Activated CD4-positive, alpha-beta T cell treated with anti-CD3 and anti-CD28 coated beads, Interleukin-2, amount 10 ng/mL, durations not matched to agents 7 days and 5 days (primary cell): ENCODE measurements at regions not wholly inside any gene's neighbourhood (a gene's known extent, or its start where the extent isn't known, plus 50 kb on each side); places are given as distances from the start of the nearest gene placed in this dataset.

ENCODE experiments used
- CTCF ChIA-PET: fragments of 350-600 bp; sonication (Branson Sonifier 250); formaldehyde crosslinking; loops from one replicate; lab custom pipeline; 2021; ENCODE audit warnings: antibody characterized with exemption; lab: Charles Lee
- POLR2A ChIA-PET: fragments of 350-600 bp; sonication (Branson Sonifier 250); formaldehyde crosslinking; loops from one replicate; lab custom pipeline; 2021; ENCODE audit warnings: antibody characterized with exemption; lab: Charles Lee
- DNase-seq: peaks from one replicate; pipeline ENCODE4 v3.0.0-alpha.2; 2020
- H3K27ac Mint-ChIP-seq: one replicate; pipeline ENCODE4 v1.8.0; 2021; ENCODE audit warnings: mild to moderate bottlenecking, moderate library complexity, mixed read lengths
- H3K27me3 Mint-ChIP-seq: one replicate; pipeline ENCODE4 v1.8.0; 2021; ENCODE audit warnings: mixed read lengths
- H3K36me3 Mint-ChIP-seq: one replicate; pipeline ENCODE4 v1.8.0; 2021; ENCODE audit warnings: low read depth, mixed read lengths
- H3K4me1 Mint-ChIP-seq: one replicate; pipeline ENCODE4 v1.8.0; 2021; ENCODE audit warnings: mixed read lengths
- H3K4me3 Mint-ChIP-seq: one replicate; pipeline ENCODE4 v1.8.0; 2021; ENCODE audit warnings: mild to moderate bottlenecking, moderate library complexity, mixed read lengths
- H3K9me3 Mint-ChIP-seq: one replicate; pipeline ENCODE4 v1.8.0; 2021; ENCODE audit warnings: mixed read lengths

GRCh38 chr1:98045767-98046641 is 125.2 kb upstream of the DPYD start:
- no peaks in the 10 kb centered on the region for H3K9me3 Mint-ChIP-seq
- CTCF ChIA-PET, result interaction anchor here (0.6 kb wide), 1 partner anchor 181 kb away, joined by 6 read pairs; no protein-coding TSS in a partner anchor

GRCh38 chr1:98045211-98045766 is 124.5 kb upstream of the DPYD start:
- no peaks in the 10 kb centered on the region for H3K9me3 Mint-ChIP-seq
- DNase-seq, result no peak
- H3K27ac Mint-ChIP-seq, result no peak overlapping the region
- peak overlapping the region; percentile 73 for H3K4me3 Mint-ChIP-seq
- peaks cover 73% of the 10 kb centered on the region for H3K27me3 Mint-ChIP-seq
- ChIA-PET POLR2A (no interaction called here), CTCF (interaction anchor here (0.6 kb wide), 1 partner anchor 181 kb away, joined by 6 read pairs; no protein-coding TSS in a partner anchor)
- H3K36me3 Mint-ChIP-seq, result peaks cover 1% of the 10 kb centered on the region
- H3K4me1 Mint-ChIP-seq, result peaks cover 35% of the 10 kb centered on the region

More at GRCh38 chr1:98045767-98046641, 125.2 kb upstream of the DPYD start:
- Mint-ChIP-seq H3K27ac (no peak overlapping the region), H3K36me3 (peaks cover 1% of the 10 kb centered on the region), H3K27me3 (peaks cover 74% of the 10 kb centered on the region), H3K4me1 (peaks cover 35% of the 10 kb centered on the region), H3K4me3 (peak overlapping the region; percentile 73)
- no peak for DNase-seq
- POLR2A ChIA-PET, result no interaction called here

- CTCF ChIA-PET, result no interaction called here
Observed at GRCh38 chr1:98044766-98045165, 123.9 kb upstream of the DPYD start.

GRCh38 chr1:98044071-98044697 is 123.3 kb upstream of the DPYD start:
- POLR2A ChIA-PET, result no interaction called here
- Mint-ChIP-seq H3K27me3 (peaks cover 62% of the 10 kb centered on the region), H3K4me1 (peaks cover 30% of the 10 kb centered on the region), H3K9me3 (no peaks in the 10 kb centered on the region), H3K36me3 (peaks cover 1% of the 10 kb centered on the region), H3K4me3 (peak overlapping the region; percentile 42), H3K27ac (no peak overlapping the region)
- no peak for DNase-seq
- CTCF ChIA-PET, result interaction anchor here (0.8 kb wide), 1 partner anchor 424 kb away, joined by 3 read pairs; no protein-coding TSS in a partner anchor

More at GRCh38 chr1:98044766-98045165, 123.9 kb upstream of the DPYD start:
- H3K9me3 Mint-ChIP-seq, result no peaks in the 10 kb centered on the region
- peak overlapping the region; percentile 68 for H3K4me3 Mint-ChIP-seq
- POLR2A ChIA-PET, result no interaction called here
- H3K27me3 Mint-ChIP-seq, result peaks cover 68% of the 10 kb centered on the region
- DNase-seq, result no peak
- no peak overlapping the region for H3K27ac Mint-ChIP-seq
- H3K4me1 Mint-ChIP-seq, result peaks cover 35% of the 10 kb centered on the region
- peaks cover 1% of the 10 kb centered on the region for H3K36me3 Mint-ChIP-seq

- Mint-ChIP-seq H3K4me3 (no peak overlapping the region), H3K36me3 (no peaks in the 10 kb centered on the region), H3K27ac (no peak overlapping the region), H3K27me3 (peaks cover 32% of the 10 kb centered on the region), H3K4me1 (no peaks in the 10 kb centered on the region), H3K9me3 (no peaks in the 10 kb centered on the region)
- ChIA-PET POLR2A (no interaction called here), CTCF (no interaction called here)
- DNase-seq, result no peak
Observed at GRCh38 chr1:98035602-98036002, 114.8 kb upstream of the DPYD start.

GRCh38 chr1:98034505-98034904 is 113.7 kb upstream of the DPYD start:
- no peak for DNase-seq
- no peaks in the 10 kb centered on the region for H3K9me3 Mint-ChIP-seq
- H3K4me3 Mint-ChIP-seq, result no peak overlapping the region
- H3K27ac Mint-ChIP-seq, result no peak overlapping the region
- ChIA-PET CTCF (no interaction called here), POLR2A (no interaction called here)
- H3K27me3 Mint-ChIP-seq, result peaks cover 30% of the 10 kb centered on the region
- H3K36me3 Mint-ChIP-seq, result no peaks in the 10 kb centered on the region
- H3K4me1 Mint-ChIP-seq, result no peaks in the 10 kb centered on the region

GRCh38 chr1:98032958-98033357 is 112.1 kb upstream of the DPYD start:
- CTCF ChIA-PET, result no interaction called here
- POLR2A ChIA-PET, result no interaction called here
- no peaks in the 10 kb centered on the region for H3K4me1 Mint-ChIP-seq

GRCh38 chr1:98030976-98031375 is 110.1 kb upstream of the DPYD start:
- DNase-seq, result no peak
- ChIA-PET POLR2A (no interaction called here), CTCF (no interaction called here)
- Mint-ChIP-seq H3K36me3 (no peaks in the 10 kb centered on the region), H3K4me3 (no peak overlapping the region), H3K9me3 (no peaks in the 10 kb centered on the region), H3K27me3 (peaks cover 18% of the 10 kb centered on the region), H3K4me1 (no peaks in the 10 kb centered on the region), H3K27ac (no peak overlapping the region)

More at GRCh38 chr1:98032958-98033357, 112.1 kb upstream of the DPYD start:
- DNase-seq, result no peak
- no peak overlapping the region for H3K4me3 Mint-ChIP-seq
- H3K27me3 Mint-ChIP-seq, result peaks cover 23% of the 10 kb centered on the region
- H3K36me3 Mint-ChIP-seq, result no peaks in the 10 kb centered on the region
- H3K27ac Mint-ChIP-seq, result no peak overlapping the region
- H3K9me3 Mint-ChIP-seq, result no peaks in the 10 kb centered on the region

- CTCF ChIA-PET, result interaction anchor here (0.7 kb wide), 1 partner anchor 23 kb away, joined by 3 read pairs; no protein-coding TSS in a partner anchor
- no peaks in the 10 kb centered on the region for H3K9me3 Mint-ChIP-seq
Observed at GRCh38 chr1:98030483-98030882, 109.6 kb upstream of the DPYD start.

GRCh38 chr1:98028800-98029199 is 108.0 kb upstream of the DPYD start:
- Mint-ChIP-seq H3K9me3 (no peaks in the 10 kb centered on the region), H3K4me1 (no peaks in the 10 kb centered on the region)

More at GRCh38 chr1:98030483-98030882, 109.6 kb upstream of the DPYD start:
- no peaks in the 10 kb centered on the region for H3K36me3 Mint-ChIP-seq
- POLR2A ChIA-PET, result no interaction called here
- no peak overlapping the region for H3K4me3 Mint-ChIP-seq
- no peaks in the 10 kb centered on the region for H3K4me1 Mint-ChIP-seq
- peaks cover 15% of the 10 kb centered on the region for H3K27me3 Mint-ChIP-seq
- no peak overlapping the region for H3K27ac Mint-ChIP-seq
- no peak for DNase-seq

GRCh38 chr1:98027103-98027705 is 106.4 kb upstream of the DPYD start:
- ChIA-PET POLR2A (no interaction called here), CTCF (no interaction called here)
- Mint-ChIP-seq H3K27ac (no peak overlapping the region), H3K27me3 (peaks cover 8% of the 10 kb centered on the region), H3K9me3 (no peaks in the 10 kb centered on the region), H3K36me3 (no peaks in the 10 kb centered on the region), H3K4me1 (no peaks in the 10 kb centered on the region), H3K4me3 (no peak overlapping the region)
- DNase-seq, result no peak

More at GRCh38 chr1:98028800-98029199, 108.0 kb upstream of the DPYD start:
- Mint-ChIP-seq H3K27me3 (peaks cover 8% of the 10 kb centered on the region), H3K27ac (no peak overlapping the region), H3K36me3 (no peaks in the 10 kb centered on the region), H3K4me3 (no peak overlapping the region)
- ChIA-PET POLR2A (no interaction called here), CTCF (no interaction called here)
- no peak for DNase-seq

- no peak for DNase-seq
- Mint-ChIP-seq H3K4me3 (no peak overlapping the region), H3K27ac (no peak overlapping the region), H3K27me3 (peaks cover 8% of the 10 kb centered on the region), H3K9me3 (no peaks in the 10 kb centered on the region), H3K4me1 (no peaks in the 10 kb centered on the region), H3K36me3 (no peaks in the 10 kb centered on the region)
- POLR2A ChIA-PET, result no interaction called here
- CTCF ChIA-PET, result no interaction called here
Observed at GRCh38 chr1:98025858-98026257, 105.0 kb upstream of the DPYD start.
